ENCODE measurements at regions not wholly inside any gene's neighbourhood (a gene's known extent, or its start where the extent isn't known, plus 50 kb on each side); places are given as distances from the start of the nearest gene placed in this dataset.
A peak's percentile ranks its signal among the peaks of the same experiment; 100 is the strongest.
"Not testable (repeated sequence)": the region's sequence is repeated elsewhere in the genome, so short reads cannot be mapped to it uniquely, and the experiment has no call there.

DNA sequence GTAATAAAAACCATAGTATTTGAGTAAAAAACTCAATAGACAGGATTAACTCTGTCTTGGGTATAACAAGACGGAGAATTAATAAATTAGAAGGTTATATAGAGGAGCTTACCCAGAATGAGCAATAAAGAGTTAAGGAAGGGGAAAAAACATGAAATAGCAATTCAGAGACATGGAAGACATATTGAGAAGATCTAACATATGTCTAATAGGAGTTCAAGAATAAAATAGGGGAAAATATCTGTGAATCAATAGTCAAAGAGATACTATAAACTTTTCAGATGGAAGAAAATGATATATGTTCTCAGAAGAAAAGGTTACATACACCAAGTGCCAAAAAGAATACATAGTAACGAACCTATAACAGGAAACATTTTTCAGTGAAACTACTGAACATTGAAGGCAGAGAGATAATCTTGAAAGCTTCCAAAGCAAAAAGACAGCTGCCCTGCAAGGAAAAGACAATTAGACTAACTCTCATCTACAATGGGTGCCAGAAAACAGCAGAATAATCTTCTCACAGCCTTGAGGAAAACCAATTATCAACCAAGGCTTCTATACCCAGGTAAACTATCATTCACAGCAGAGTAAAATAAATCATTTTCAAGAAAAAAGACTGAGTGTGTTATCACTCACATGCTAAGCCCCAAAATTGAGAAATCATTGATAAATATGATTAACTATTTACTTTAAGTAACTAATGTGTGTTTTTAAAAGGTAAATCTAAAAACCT is 106.0 kb downstream of the ENC1 start:
- no peak for DNase-seq

- no peak for DNase-seq
These were observed 110.0 kb downstream of the ENC1 start for GRCh38 chr5:74530326-74531050.

- no peak for DNase-seq
These were observed 111.4 kb downstream of the ENC1 start for GRCh38 chr5:74529101-74529500.

DNA sequence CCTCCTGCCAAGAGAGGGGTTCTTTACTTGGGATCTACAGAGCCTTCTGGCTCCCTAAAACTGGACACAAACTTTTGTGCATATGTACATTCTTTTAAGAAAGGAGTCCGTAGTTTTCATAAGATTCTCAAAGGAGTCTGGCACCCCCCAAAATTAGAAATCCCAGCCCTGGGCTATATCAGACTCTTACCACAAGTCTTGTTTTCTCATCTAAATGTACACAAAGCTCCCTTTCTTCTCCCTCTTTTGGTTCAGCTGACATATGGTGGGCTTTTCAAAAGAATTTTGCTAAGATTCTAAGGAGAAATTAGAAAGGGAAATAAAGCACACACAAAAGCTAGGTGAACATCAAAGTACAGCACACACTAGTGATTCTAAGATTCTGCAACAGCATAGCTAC is 114.4 kb downstream of the ENC1 start:
- no peak for DNase-seq

DNA sequence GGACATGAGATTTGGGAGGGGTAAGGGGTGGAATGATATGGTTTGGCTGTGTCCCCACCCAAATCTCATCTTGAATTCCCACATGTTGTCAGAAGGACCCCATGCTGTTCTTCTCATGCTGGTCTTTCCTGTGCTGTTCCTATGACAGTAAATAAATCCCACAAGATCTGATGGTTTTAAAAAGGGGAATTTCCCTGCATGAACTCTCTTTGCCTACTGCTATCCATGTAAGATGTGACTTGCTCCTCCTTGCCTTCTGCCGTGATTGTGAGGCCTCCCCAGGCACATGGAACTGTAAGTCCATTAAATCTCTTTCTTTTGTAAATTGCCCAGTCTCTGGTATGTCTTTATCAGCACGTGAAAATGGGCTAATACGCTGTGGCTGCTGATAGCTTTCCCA is 115.8 kb downstream of the ENC1 start:
- DNase-seq: not testable (repeated sequence)

DNA sequence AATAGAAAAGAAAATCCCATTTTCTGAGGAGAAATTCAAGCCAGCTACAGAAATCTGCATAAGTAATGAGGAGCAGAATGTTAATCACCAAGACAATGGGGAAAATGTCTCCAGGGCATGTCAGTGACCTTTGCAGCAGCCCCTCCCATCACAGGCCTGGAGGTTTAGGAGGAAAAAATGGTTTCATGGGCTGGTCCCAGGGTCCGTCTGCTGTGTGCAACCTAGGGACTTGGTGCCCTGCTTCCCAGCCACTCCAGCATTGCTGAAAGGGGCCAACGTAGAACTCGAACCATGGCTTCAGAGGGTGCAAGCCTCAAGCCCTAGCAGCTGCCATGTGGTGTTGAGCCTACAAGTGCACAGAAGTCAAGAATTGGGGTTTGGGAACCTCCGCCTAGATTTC is 116.8 kb downstream of the ENC1 start:
- not testable (repeated sequence) for DNase-seq

DNA sequence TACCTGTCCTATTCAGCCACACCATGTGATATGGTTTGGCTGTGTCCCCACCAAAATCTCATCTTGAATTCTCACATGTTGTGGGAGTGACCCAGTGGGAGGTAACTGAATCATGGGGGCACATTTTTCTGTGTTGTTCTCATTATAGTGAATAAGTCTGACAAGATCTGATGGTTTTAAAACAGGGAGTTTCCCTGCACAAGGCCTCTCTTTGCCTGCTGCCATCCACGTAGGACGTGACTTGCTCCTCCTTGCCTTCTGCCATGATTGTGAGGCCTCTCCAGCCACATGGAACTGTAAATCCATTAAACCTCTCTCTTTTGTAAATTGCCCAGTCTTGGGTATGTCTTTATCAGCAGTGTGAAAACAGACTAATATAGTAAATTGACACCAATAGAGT is 117.7 kb downstream of the ENC1 start:
- DNase-seq: not testable (repeated sequence)

GRCh38 chr5:74521401-74521800 is 119.1 kb downstream of the ENC1 start:
- DNase-seq: no peak

DNA sequence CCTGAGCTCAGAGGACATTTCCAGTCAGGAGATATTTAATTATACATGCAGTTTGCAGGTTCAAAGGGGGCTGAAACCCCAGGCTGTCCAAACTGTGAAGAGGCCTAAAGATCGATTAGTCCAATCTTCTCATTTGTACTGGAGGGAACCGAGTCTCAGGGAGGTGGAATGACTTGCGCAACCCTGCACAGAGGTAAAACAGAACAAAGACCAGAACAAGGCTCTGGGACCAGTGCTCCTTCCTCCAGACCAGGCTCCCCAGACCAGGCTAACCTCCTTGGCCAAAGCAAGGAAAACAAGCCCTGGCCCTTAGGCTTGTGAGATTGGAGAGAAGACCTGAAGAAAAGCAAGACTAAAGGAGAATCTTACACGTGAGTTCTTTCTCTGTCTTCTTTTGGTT is 120.8 kb downstream of the ENC1 start:
- DNase-seq: no peak

DNA sequence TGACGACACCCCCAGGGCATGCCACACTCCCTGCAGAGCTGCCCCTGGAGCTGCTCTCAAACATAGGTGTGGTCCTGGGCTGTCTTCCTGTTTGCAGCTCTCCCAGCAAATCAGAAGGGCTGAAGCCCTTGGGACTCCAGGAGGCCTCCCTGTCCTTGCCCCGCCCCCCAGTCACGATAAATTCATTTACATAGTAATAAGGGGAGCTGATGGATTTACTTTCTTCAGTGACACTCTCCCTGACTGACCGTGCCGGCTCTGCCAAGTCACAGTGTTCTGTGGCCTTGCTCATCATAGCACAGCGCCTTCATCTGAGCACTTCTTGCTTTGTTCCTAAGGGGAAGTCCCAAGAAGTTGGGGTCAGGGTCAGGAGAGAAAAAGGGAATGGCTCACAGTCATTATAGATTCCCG is 121.4 kb downstream of the ENC1 start:
- peak in 1 of 2 donors; percentile 80 for DNase-seq

DNA sequence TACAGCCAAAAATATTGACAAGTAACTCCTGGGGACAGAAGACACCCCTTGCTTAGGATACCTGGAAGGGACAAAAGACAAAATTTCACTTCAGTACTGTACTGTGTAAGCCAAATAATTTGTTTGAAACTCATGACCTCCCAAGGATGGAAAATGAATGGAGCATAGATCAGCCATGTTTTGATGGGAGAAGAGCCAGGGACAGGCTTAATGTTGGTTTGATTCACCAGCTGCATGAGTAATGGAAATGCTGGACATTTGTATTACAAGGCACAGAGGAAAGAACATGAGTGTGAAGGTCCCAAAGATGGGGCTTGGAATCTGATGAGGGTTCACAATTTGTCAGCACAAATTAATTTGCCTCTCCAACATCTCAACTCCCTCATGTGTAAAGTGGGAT is 122.8 kb downstream of the ENC1 start:
- DNase-seq: no peak

- DNase-seq: no peak
These were observed 124.3 kb downstream of the ENC1 start for GRCh38 chr5:74516211-74516636.

GRCh38 chr5:74514888-74515551 is 125.5 kb downstream of the ENC1 start:
- no peak for DNase-seq

DNA sequence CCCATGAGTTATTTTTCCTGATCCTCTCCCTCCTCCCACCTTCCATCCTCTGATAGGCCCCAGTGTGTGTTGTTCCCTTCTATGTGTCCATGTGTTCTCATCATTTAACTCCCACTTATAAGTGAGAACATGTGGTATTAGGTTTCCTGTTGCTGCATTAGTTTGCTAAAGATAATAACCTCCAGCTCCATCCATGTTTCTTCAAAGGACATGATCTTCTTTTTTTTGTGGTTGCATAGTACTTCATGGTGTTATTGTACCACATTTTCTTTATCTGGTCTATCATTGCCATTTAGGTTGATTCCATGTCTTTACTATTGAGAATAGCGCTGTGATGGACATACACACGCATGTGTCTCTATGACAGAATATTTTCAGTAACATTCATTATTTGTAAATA is 128.8 kb downstream of the ENC1 start:
- DNase-seq: not testable (repeated sequence)

DNA sequence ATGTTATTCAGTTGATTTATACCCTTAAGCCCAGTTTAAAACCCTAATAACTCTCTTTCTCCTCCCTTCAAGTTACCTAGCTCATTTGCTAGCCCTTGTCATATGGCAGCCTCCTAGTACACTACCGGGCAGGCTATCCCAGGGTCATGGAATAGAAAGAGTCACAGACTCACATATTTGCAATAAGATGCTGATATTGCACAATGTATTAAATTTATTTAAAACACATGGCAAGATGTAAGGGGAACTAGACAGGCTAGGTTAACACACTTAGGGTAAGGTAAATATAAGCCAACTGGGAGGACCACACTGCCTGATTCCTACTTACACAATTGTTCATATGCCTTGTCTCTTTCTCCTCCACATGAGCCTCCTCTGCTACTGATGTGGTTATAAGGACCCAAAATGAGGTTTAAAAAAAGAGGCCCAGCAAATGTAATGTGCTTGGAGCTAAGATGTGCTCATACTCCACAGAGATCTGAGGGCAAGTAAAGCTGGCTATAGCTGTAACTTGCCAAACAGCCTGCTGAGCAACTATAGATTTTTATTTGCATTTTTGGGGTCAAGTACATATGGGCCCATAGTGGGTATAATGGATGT is 130.0 kb downstream of the ENC1 start:
- no peak for DNase-seq

GRCh38 chr5:74507370-74508005 is 133.0 kb downstream of the ENC1 start:
- DNase-seq: no peak

- DNase-seq: no peak
These were observed 134.4 kb downstream of the ENC1 start for GRCh38 chr5:74506119-74506518.

- DNase-seq: no peak
These were observed 136.1 kb downstream of the ENC1 start for GRCh38 chr5:74504463-74504862.

GRCh38 chr5:74502479-74502950 is 138.0 kb downstream of the ENC1 start:
- no peak for DNase-seq

- DNase-seq: no peak
These were observed 138.7 kb downstream of the ENC1 start for GRCh38 chr5:74501674-74502478.

DNA sequence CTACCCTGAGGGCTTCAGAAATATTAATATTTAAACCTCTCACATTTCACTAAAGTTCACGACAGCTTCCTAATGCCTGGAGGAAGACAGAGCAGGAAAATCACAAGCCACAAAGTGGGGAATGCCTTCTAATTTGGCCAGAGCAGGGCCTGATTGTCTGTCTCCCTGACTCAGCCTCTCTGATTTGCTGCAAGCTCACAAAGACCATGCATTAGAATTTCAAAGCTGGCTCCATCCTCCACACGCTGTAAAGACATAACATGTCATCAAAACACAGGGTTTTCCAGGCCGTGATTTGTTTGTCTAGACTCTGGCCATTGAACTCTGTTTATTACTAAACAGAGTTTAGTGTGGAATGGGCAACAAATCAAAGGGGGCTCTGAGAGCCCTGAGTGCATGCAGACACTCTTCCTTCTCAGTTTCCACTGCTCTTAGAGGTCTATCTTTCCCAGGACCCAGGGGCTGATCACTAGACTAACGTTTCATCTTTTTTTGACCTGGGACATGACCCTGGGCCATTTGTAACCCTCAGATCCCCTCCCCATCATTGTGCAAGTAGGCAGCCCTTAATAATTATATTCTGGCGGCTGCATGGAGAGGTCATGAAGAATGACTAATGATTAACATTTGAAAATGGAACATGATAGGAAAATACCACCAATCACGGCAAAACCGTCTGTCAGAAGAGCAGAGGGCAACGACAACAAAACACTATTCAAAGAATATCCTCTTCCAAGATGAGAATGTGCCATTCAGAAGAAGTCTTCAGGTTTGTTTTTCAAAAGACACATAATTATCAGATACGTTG is 140.2 kb downstream of the ENC1 start:
- DNase-seq: no peak
